HG03039 (cell line): ENCODE measurements at regions not wholly inside any gene's neighbourhood (a gene's known extent, or its start where the extent isn't known, plus 50 kb on each side); places are given as distances from the start of the nearest gene placed in this dataset.

Experiments
- ATAC-seq: cut with Tn5 transposase; IDR thresholded peaks from one replicate; pipeline ENCODE4 v1.9.1; 2021; ENCODE audit warnings: mild to moderate bottlenecking, moderate library complexity; ENCODE audit not compliant: unreplicated experiment

DNA sequence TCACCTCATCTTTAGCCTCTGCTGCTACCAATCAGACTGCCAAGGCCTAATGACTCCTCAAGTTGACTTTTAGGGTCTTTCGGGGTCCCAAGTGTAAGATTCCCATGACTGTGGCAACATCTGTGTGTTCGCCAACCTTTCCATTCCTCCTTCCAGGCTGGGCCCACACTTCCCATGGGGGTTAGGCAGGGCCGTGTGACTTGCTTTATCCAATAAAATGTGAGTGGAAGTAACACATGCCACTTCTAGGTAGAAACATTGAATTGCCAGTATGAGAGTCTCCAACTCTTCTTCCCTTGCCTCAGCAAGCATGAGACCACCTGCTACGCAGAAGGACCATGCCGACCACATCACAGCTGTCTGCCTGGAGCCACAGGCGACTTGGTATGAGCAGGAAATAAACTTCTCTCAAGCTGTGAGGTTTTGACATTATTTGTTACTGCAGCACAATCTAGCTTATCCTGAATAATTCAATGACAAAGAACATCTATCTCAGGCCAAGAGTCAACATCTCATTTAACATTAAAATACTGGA lies 190.4 kb upstream of the IER5L start:
- ATAC-seq = no peak

DNA sequence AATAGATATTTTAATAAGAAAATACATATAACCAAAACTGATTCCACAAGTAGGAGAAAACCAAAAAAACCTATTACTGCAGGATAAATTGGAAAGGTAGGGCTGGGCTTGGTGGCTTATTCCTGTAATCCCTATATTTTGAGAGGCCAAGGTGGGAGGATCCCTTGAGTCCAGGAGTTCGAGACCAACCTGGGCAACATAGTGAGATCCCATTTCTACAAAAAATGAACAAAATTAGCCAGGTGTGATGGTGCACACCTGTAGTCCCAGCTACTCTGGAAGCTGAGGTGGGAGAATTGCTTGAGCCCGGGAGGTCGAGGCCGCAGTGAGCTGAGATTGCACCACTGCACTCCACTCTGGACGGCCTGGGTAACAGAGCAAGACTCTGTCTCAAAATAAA lies 189.2 kb upstream of the IER5L start:
- no peak for ATAC-seq

DNA sequence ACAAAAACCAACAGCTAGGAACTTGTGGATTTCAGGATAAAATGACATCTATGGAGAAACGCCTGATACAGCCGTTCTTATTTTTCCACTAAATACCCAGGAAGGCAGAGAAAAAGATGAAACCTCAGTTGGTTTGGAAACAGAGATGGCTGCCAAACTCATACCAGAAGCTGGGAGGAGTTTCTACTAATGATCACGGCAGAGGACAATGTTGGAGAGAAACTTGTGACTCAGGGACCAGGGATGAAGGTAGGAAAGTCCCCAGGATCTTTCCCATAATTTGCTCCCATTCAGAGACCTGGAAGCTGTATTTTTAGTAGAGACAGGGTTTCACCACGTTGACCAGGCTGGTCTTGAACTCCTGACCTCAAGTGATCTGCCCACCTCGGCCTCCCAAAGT lies 187.1 kb upstream of the IER5L start:
- ATAC-seq = no peak

DNA sequence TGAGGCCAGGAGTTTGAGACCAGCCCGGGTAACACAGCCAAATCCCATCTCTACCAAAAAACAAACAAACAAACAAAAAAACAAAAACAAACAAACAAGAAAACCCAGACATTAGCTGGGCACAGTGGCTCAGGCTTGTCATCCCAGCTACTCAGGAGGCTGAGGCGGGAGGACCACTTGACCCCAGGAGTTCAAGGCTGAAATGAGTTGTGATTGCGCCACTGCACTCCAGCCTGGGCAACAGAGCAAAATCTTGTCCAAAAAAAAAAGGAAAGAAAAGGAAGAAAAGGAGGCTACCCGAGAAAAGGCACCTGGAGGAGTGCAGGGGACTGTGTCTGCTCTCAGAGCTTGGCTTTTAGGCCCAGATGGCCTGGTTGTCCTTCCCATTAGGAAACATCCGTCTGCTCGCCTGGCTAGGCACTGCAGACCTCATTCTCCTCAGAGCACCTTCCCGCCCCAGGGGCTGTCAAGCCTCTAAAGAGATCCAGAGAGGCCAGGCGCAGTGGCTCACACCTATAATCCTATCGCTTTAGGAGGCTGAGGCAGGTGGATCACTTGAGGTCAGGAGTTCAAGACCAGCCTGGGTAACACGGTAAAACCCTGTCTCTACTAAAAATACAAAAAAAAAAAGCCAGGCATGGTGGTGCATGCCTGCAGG lies 185.3 kb upstream of the IER5L start:
- ATAC-seq = no peak

DNA sequence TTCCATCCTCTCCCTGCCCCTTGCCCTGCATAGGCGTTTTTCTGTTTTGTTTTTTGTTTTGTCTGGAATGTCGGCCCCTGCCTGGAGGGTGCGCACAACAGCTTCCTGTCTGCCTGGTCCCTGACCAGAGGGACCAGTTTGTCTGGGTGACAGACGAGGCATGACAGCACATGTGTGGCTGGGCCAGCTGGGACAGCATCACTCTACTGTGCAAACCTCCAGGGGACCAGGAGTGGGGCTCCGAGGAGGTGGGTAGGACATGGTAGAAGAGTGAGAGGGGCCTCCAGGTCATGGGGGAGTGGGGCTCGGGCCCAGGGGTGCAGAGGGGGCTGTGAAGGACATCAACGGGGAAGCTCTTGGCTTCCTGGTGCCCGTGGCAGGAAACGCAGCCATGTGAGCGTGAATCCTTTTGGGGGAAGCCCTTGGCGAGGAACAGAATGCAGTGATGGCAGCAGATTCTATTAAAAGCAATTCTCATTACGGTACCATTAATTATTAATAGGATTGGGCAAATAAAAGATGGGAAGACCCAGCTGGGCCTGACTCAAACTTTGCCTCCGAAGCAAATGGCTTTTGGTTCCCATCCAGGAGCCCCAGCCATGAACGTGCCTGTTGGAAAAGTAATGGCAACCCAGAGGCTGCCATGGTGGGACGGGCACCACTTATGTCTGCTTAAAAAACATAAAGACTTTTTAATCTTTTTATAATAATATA lies 184.4 kb upstream of the IER5L start:
- no peak for ATAC-seq

DNA sequence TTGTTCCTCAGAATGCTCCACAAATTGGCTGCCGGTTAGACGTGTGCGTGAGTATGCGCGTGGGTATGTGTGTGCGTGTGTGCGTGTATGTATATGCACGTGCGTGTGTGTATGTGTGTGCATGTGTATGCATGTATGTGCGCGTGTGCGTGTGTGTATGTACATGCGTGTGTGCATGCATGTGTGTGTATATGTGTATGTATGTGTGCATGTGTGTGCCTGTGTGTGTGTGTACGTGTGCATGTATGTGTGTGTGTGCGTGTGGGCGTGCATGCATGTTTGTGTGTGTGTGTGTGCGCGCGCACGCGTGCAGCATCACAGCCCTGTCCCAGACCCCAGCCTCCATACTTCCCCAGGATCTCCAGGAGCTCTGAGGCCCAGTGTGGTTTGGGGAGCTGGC lies 183.1 kb upstream of the IER5L start:
- no peak for ATAC-seq

DNA sequence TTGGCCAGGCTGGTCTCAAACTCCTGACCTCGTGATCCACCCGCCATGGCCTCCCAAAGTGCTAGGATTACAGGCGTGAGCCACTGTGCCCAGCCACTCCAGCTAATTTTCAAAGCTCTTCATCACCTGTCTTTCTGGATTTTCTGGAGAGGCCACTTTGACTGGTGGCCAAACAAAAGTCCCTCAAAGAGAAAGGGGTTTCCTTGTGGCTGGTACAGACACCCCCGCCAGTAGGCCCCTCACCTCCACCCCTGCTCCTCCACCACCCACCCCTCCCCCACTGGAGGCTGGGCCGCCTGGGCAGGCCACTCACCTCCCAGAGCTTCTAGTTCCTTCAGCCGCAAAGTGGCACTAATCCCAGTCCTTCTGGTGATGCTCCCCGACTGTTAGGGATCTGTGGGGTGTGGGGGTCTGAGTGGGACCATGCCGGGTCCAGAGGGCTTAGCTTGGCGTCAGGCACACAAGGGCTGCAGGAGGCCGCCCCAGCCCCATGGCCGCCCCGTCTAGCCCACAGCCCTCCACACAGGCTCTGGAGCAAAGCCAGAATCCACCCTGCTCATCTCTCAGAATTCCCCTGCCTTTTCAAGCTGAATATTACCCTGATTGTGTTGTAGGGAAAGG lies 182.0 kb upstream of the IER5L start:
- ATAC-seq = no peak

DNA sequence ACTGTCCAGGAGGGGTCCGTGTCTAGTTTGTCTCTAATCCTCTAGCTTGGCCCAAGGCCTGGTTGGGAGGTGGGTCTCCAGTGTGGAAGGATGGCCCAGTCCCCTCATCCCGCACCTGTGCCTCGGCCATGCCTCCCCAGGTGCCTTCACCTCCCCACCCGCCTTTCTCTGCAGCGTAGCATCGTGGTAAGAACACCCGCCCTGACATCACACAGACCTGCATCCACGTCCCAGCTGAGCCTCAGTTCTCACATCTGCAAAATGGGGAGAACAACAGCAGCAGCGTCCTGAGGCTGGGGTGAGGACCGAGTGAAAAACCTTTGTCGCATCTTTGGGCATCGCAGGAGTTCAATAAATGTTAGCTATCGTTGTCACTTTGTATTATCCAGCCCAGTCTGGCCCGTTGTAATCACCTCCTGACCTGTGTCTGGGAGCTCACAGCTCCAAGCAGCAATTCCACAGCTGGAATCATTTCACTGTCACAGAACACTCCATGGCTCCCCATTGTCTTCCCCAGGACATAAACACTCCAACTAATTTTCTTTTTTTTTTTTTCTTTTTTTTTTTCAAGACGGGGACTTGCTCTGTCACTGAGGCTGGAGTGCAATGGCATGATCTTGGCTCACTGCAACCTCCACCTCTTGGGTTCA lies 181.2 kb upstream of the IER5L start:
- ATAC-seq = no peak

DNA sequence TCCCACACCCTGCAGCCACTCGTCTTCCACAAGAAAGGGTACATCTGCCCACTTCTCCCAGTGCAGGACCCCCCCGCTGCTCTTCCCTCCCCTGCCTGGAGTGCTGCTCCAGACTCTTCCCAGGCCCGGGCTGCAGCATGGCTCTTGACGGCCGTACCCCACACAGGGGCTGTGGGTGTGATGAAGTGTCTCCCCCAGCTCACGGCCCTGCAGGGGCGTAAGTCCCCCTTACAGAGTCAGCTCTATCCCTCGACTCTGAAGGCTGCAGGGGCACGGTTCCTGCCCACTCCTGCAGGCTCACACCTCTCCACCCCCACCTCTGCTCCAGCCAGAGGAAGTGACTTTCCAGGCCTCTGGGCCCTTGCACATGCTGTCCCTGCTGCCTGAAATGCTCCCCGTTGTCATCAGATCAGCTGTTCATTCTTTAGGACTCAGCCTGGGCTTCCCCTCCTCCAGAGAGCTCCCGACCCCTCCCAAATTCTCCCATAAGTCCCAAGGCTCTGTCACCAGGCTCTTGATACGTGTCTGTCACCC lies 180.6 kb upstream of the IER5L start:
- no peak for ATAC-seq

DNA sequence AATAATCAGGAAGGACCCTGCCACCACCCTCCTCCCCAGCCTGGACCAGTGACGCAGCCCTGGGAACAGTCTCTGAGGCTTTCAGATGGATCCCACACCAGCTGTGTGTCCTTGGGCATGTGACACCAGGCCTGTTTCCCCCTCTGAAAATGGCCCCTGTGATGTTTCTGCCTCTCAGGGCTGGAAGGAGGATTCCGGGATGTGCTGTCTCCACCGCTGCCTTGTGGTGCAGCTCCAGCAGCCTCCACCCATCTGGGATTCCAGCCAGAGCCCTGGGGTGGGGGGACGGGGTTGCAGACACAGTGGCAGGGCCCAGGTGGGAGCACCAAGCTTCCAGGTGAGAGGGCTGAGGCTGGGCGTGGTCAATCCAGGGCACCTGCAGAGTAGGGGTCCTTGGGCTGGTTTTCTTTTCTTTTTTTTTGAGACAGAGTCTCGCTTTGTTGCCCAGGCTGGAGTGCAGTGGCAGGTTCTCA lies 179.7 kb upstream of the IER5L start:
- ATAC-seq = no peak

DNA sequence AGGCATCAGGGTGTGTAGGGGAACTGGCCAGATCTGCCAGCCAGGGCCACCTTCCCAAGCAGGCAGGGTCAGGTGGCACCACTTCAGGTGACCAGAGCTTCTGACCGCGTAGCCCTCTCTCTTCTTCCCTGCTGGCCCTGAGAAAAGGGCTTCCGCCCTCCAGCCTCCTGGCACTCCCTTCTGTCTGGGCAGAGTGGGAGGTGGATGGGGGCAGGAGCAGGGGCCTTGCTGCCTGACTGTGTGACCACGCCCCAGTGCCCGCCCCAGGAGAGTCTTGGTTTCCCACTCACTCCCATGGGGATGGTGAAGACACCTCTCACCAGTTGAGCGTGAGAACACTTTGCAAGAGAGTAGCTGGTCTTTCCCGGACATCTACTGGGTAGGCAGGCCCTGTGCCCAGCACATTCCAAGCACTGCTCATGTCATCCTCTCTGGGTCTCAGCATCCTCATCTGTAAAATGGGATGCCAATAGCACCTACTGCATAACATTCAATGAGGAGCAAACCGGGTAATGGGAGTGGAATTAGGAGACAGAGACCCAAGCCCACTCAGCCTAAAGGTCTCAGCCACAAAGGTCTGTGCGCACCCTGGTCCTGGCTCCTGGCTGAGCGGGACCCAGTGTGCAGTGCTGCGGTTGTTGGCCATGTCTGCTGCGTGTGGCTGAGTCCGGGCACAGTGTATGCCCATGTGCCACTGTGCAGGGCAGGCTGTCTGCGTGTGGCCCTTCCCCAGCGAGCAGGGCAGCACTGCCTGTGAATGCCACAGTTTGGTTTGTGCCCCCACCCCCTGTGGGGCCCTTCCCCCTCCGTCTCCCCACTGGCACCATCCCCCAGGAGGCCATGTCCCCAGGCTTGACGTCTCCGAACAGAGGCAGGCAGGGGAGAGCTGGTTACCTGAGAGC lies 179.1 kb upstream of the IER5L start:
- no peak for ATAC-seq

DNA sequence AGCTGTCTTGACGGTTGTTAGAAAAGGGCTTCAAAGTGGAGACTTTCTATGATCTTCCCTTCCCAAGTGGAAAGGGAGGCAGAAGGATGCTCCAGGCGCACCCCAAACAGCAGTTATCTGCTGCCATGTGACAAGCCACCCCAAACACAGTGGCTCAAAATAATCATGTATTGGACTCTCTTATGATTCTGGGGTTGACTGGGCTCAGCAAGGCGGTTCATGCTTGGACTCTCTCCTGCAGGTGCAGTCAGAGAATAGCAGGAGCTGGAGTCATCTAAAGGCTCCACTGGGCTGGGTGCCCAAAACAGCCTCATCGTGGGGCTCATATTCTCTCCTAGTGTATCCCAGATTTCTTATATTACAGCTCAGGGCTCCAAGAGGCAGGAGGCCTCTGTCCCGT lies 177.6 kb upstream of the IER5L start:
- no peak for ATAC-seq

DNA sequence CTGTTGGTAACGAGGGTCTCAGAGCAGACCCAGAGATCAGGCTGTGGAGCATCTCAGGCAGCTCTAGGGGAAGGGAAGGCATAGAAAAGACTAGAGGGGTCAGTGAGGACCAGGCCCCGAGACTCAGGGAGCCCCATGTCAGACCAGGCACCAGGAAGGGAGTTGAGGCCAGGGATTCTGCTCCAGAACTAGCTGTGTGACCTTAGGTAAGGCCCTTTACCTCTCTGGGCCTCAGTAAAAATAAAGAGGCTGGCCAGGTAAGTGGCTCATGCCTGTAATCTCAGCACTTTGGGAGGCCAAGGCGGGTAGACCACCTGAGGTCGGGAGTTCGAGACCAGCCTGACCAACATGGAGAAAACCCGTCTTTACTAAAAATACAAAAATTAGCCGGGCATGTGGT lies 176.4 kb upstream of the IER5L start:
- no peak for ATAC-seq

DNA sequence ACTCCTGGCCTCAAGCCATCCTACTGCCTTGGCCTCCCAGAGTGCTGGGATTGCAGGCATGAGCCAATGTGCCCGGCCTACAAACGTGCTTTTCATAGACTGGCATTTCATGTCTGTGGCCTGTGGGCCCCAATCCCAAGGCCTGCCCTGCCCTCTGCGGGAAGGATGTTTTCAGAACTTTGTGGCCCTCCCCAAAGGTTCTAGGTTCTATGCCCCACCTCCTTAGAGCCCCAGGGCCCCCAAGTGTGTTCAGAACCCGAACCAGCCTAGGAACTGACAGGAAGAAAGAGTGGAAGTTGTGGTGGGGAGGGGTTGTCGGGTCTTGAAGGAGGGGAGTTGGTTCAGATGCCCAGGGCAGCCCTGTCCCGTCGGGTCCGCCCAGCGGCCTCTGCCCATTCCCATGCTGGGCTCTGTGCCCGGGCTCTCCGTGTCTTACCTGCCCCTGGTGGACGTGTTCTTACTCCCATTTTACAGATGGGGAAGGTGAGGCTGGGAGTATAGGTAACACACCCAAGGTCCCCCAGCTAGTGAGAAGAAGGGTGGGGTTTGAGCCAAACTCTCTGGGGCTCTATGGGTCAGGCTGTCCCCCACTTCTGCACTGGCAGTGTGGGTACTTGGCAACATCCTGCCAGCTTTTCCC lies 175.8 kb upstream of the IER5L start:
- ATAC-seq = no peak

DNA sequence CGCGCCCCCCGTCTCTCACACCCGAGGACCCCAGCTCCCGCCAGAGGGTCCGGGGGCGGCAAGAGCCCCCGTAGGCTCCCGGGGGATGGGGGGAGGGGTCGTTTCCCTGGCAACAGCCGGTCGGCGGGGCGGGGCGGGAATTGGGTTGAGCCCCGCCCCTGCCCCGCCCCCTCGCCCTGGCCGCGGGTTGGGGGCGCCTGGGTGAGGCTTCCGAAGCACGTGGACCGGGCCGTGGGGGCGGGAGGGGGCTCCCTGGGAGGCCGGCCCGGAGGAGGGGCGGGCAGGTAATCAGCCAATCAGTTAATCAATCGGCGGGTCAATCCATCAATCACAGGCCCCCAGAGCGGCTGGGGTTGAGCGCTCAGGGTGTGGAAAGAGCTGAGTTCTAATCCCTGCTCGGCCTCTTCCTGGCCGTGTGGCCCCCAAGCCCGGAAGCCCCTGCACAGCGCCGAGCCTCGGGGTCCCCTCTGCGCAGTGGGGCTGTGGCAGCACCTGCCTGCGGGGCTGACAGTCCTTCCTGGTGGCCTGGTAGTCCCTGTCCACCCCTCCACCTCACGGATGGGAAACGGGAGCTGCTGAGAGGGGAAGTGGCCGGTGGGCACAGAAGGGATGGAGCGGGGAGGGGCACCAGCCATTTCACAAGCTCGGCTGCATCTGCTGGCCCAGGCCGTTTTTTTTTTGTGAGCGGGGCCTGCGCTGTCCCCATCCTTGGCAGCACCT lies 174.2 kb upstream of the IER5L start:
- ATAC-seq = no peak

DNA sequence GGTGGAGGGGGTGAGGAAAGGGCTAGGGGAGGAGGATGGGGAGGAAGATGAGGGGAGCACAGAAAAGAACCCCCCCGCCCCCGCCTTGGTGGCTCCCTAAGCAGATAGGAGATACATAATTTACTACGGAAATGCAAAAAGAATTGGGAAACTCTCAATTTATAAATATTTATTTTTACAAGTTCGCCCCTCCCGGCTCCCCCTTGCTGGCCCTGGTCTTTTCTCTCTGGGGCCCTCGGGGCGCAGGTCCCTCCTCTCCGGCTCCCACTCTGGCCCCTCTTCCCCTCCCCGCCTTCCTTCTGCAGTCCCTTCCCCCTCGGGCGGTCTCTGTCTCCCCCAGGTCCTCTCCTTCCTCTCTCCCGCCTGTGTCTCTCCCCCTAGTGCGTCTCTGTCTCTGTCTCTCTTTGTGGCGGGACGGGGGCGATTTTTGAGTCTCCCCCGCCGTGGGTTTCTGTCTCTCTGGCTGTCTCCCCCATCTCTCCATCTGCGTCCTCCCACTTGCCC lies 173.6 kb upstream of the IER5L start:
- no peak for ATAC-seq

DNA sequence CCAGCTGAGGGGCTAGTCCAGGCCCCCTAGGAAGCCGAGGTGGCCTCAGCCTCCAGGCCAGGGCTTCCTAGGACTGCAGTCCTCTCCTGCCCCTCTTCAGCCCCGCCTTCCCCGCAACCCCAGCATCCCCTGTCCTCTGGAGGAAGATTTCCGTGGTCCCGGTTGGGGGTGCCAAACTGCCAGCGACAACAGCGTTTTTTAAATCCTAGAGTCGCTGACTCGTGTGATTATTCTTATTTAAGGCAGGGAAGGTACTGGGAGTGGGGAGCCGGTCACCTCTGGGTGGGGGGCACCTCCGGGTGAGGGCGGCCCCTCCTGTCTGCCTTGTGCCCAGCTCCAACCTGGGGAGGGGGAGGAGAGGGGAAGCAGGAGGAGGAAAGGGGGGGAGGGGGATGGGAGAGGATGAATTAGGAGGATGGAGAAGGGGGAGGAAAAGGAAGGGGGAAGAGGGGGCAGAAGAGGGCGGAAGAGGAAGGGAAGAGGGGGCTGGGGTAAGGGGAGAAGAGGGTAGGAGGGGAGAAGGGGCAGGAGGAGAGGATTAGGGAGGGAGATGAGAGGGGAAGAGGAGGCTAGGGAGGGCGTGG lies 173.1 kb upstream of the IER5L start:
- ATAC-seq = no peak

DNA sequence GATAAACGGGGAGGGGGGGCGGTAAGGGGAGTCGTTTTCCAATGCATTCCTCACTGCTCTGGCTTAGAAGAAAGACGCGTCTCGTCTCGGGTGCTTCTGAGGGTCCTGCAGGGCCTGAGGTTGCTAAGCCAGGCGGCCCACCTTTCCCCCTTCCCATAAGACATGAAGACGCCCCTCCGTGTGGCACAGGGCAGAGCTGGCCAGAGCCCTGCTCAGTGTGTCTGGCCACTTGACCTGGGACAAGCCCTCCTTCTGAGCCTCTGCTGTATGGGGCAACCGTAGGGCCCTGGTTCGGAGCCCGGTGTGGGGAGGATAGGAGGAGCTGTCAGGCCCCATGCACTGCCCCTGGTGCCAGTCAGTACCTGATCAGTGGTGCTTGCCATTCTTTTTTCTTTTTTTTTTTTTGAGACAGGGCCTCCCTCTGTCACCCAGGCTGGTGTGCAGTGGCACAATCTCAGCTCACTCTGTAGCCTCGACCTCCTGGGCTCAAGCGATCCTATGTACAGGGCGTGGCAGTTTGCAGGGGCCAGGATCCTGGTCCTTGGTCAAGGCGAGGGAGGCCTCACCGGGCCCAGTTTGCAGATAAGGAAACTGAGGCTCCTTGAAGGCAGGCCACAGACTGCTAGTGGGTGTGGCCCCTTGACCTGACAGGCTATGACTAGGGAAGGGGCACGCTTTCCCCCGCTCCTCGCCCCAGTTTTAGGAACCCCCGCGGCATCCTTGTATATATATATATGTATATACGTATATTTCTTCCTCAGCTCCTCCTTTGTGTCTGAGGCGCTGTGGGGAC lies 172.3 kb upstream of the IER5L start:
- no peak for ATAC-seq
